Endothelial cell of umbilical vein (primary cell): ENCODE measurements at regions not wholly inside any gene's neighbourhood (a gene's known extent, or its start where the extent isn't known, plus 50 kb on each side); places are given as distances from the start of the nearest gene placed in this dataset.

Experiments used
- CTCF ChIP-seq, 2 donors: IDR thresholded peaks; 1 replicate in 1 of 2; 2 replicates in 1 of 2; pipeline ENCODE4 v1.5.1; 2011; ENCODE audit warnings: low read length in 2 of 2, mild to moderate bottlenecking in 2 of 2, moderate library complexity in 2 of 2, control low read depth in 1 of 2, inconsistent platforms in 1 of 2, low read depth in 1 of 2; ENCODE audit not compliant: insufficient read depth in 1 of 2; ENCODE audit errors: extremely low read depth in 1 of 2
- EZH2 ChIP-seq: IDR thresholded peaks from 2 replicates; pipeline ENCODE4 v1.6.1; 2012; ENCODE audit warnings: borderline replicate concordance, low read depth, mild to moderate bottlenecking, moderate library complexity, low read length, inconsistent platforms; ENCODE audit not compliant: severe bottlenecking
- FOS ChIP-seq: IDR thresholded peaks from 2 replicates; pipeline ENCODE4 v1.6.1; 2011; ENCODE audit warnings: mild to moderate bottlenecking, low read length, moderate library complexity, borderline replicate concordance; ENCODE audit not compliant: insufficient read depth
- JUN ChIP-seq: IDR thresholded peaks from 2 replicates; pipeline ENCODE4 v1.6.1; 2011; ENCODE audit warnings: borderline replicate concordance, low read depth; ENCODE audit not compliant: insufficient read length, insufficient read depth
- MAX ChIP-seq: IDR thresholded peaks from 2 replicates; pipeline ENCODE4 v1.6.1; 2011; ENCODE audit not compliant: insufficient read depth, insufficient read length
- MYC ChIP-seq: IDR thresholded peaks from one replicate; pipeline ENCODE4 v1.6.1; 2011; ENCODE audit warnings: mild to moderate bottlenecking, low read depth, low read length
- POLR2A ChIP-seq: IDR thresholded peaks from 2 replicates; pipeline ENCODE4 v1.6.1; 2012; ENCODE audit warnings: low read depth, mild to moderate bottlenecking, control low read depth, low read length

GRCh38 chr21:21722731-21723130, 724.5 kb downstream of the NCAM2 start:
- no peak for TF ChIP-seq CTCF (IDR thresholded peaks at IDR 0.05; ENCODE audit: extremely low read depth in 1 of 2, insufficient read depth in 1 of 2, low read depth in 1 of 2, low read length in 2 of 2)
- no peak for TF ChIP-seq POLR2A
- no peak for TF ChIP-seq EZH2
- no peak for TF ChIP-seq MAX
- no peak for TF ChIP-seq JUN
- no peak for TF ChIP-seq FOS
- TF ChIP-seq MYC = no peak
